OCI-M2 (cell line): ENCODE measurements at regions not wholly inside any gene's neighbourhood (a gene's known extent, or its start where the extent isn't known, plus 50 kb on each side); places are given as distances from the start of the nearest gene placed in this dataset.

Experiments
- DNase-seq: peaks from one replicate; lab custom pipeline; 2025; ENCODE audit not compliant: unreplicated experiment; lab: John Stamatoyannopoulos, UW

DNA sequence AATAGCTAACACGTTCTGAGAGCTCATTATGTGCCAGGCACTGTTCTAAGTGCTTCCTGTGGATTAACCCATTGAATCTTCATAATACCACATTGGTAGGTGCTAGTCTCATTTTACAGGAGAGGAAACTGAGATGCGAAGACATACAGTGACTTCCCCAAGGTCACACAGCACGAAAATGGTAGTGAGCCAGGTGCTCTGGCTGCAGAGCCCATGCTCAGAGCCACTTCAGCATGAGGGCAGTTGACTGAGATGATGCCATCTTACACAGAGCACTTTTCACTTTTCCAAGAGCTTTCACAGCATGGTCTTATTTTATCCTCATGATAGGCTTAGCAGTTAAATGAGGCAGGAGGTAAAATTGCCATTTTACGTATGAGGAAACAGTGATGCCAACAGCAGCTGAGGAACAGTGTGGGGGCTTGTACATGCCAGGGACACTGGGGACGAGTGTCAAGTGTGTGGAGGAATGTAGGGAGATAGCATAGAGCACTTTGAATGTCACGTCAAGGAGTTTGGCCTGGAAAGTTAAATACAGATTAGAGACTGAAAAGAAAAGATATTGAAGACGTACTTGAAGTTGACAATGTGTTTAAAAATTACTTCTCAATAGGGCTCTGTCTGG is 180.0 kb downstream of the KIF4B start:
- DNase-seq = no peak

DNA sequence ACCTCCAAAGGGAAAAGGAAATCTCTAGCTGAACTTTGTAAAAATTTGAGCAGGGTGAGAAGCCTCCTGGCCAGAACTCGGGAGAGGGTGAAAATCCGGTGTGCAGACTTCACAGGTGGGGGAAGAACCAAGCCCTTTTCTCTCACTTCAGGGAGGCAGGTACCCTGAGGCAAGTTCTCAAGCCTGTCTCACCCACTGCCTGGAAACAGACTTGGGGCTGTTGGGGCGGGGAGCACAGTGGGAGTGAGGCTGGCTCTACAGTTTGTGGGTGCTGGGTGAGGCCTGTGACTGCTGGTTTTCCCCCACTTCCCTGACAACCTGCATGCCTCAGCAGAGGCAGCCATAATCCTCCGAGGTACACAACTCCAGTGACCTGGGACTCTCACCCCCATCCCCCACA is 187.1 kb downstream of the KIF4B start:
- no peak for DNase-seq

DNA sequence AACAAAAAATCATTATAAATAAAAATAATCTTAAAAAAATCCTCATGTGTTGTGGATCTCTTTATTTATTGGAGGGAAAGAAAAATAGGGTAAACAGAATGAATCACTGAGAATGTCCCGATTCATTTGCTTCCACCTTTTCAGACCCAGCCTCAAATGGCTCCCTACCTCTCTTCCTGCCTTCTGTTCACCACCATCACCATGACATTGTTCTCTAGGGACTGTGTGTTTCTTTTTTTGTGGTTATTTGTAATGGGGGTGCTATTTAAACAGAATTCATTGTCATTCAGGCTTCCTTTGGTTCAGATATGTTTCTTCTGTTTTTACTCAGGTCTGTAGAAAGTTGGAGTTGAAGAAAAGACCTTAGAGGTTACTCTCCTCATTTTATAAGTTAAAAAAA is 198.2 kb downstream of the KIF4B start:
- no peak for DNase-seq

DNA sequence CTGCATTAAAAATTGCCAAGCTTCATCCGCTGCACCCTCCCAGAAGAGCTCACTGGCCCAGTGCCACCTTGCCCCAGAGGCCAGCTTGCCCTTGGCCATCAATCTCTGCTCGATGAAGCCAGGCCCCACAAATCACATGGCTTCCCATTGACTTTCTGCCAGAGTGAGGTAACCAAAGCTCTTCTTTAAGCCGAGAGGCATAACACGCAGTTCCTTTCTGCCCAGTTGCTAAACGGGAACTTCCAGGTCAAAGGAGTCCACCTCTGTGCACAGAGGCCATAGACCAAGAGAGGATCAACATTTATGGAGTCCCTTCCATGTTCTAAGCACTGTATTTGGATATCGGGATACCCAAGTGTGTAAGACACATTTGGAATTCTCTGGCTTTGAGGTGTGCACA is 208.8 kb downstream of the KIF4B start:
- no peak for DNase-seq

DNA sequence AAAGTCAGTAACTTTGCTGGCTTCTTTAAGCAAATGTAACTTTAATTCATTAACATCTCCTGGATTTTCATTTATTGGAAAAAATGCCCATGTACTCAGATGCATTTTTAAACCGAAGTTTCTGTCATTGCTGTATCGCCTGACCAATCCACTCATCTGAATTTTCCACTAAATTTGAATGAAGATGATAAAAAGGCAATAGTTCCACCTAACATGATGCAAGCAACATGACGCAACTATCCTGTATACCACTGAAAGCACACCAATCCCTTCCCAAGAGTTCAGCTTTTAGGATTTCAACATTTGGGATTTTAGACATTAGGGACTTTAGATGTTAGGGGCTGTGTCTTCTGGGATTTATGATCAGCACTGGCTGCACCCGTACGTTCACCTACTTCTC is 215.6 kb downstream of the KIF4B start:
- DNase-seq = no peak

DNA sequence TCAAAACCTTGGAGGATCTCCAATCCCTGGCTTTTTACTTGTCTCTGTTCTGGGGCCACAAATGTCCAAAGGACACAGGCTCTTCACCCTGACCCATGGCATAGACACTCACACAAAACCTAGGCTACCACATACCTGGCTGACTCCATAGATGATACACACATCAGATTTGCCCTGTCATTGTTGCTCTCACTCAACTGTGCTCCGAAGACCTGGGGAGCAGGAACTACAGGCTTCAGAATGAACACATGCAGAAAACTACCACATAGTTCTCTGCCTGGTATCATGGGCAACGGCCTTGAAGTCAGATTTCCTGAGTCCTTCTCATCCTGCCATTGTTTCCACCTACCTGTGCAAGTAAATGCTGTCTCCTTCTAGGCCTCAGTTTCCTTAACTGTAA is 226.2 kb downstream of the KIF4B start:
- DNase-seq = no peak

DNA sequence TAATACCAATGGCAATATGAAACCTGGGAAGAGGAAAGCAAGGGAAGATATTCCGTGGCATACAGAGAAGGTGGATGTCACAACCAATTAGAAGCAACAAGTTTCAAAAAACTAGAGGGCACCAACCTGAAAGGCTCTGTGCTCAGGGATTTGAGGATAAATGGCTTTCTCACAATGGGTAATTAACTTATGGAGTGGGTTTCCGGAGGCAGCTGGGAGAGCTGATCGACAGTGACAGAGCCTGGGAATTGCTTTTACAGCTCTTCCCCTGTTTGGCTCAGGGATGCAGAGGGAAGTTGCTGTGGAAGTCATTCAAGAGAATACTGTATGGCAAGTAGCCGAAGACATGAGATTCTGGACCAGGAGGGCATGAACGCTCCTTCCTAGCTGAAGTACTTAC is 237.0 kb downstream of the KIF4B start:
- no peak for DNase-seq

DNA sequence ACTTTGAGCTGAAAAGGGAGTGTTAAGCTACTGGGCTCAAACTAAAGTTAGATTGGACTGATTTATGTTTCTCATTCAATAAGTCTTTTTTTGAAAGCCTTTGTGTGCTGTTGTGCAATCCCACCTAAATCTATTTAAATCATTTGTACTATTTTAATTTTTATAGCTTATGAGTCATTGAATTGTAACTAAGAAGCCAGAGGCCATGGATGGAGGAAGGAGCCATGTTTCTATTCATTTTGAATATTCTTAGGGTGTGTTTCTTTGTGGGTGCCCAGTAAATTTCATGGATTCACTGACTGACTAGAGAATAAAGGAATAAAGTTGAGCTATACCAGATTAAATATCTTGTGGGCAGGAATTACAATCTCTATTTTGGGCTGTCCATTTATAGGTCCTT is 238.5 kb downstream of the KIF4B start:
- no peak for DNase-seq

DNA sequence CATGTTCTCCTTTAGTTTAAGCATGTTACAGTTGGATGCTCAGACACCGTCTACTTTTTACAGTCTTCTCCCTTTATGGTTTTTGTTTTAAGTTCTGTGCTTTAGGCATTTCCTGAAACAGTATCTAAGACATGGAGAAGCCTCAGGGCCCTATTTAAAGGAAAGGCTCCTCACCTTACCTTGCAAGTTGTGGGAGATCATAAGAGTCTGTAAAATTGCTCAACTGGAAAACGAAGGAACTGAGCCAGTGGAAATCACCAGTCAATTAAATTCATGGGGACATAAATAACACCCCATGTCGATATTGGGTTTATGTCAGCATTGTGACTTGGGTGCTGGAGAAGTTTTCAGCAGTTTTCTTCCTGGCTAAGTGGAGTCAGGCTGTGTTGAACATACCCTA is 239.2 kb downstream of the KIF4B start:
- DNase-seq = no peak

DNA sequence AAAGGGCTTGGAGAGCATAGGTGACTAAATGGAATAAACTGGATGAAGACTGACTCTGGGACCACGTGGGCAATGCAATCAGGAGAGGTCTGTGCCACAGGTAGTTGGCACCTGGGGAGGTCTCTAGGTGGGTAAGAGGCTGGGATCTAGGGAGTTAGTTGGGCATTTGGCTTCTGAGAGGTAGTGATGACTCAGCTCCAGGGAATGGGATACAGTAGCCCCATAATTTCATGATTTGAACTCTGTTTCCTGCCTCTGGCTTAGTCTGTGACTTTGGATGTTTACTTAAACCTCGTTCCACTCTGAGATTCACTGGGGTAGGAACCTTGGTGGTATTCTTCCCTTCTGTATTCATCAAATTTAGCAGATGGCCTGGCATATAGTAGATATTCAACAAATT is 240.8 kb downstream of the KIF4B start:
- no peak for DNase-seq

DNA sequence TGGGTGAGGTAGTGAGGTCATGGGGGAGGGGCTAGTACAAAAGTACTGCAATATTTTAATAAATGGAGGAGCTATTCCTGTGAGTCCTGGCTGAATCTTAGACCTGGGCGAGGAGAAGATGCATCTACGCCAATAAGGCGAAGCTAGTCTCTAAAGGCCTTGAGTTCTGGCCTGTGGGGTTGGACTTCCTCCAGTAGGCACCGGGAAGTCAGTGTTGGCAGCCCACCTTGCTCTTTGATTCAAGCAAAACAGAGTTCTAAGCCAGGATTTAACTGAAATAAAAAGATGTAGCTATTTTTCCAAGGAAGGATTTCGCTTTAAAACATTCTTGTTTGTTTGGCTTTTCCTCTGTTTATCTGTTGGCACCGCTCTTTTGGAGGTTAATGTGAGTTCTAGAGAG is 244.6 kb downstream of the KIF4B start:
- DNase-seq = no peak

DNA sequence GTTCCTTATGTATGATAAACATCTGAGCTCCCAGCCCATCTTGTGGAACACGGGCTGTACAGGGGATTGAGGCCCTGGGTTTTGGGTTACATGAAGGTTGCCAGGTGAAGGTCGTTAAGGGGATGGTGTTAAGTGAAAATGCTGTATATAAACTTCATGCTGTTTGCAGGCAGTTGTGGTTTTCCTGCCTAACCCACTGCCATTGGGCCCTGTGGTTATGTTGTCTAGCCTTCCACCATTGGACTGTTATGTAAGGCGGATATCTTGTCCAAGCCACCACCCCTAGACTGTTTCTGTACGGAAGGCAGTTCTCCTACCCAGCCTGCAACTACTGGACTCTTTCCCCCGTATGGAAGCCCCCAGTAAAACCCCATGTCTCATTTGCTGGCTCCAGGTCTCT is 246.1 kb downstream of the KIF4B start:
- no peak for DNase-seq

DNA sequence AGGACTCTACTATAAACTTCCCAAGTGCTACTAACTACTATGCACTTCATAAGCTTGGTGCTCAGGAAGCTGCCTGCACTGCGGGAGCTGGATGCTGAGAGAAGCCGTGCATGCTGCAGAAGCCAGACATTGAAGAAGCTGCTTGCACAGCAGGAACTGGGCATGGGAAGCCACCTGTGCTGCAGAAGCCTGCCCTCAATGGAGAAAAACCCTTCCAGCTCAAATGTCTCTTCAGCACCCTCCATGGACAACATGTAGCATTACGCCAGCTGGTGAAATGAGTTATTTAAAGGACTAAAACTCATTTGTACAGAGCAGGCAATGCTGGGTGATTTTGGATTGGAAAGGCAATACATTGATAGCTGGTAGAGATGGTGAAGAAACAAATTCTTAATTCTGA is 247.2 kb downstream of the KIF4B start:
- DNase-seq = no peak

DNA sequence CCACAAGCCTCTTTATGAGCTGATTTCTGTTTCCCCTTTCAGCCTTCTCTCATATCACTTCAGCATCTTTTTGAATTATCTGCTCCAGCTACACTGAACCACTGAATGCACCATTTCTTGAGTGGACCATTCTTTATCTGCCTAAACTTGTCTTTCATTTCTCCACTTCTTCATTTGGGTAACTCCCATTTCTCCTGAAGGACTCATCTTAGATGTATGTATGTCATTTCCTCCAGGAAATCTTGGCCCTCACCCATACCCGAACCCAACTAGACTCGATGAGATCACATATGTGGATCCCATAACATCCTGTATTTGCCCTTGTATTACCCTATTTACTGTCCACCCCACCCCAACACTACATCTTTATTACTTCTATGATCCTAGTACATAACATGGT is 249.8 kb downstream of the KIF4B start:
- no peak for DNase-seq

DNA sequence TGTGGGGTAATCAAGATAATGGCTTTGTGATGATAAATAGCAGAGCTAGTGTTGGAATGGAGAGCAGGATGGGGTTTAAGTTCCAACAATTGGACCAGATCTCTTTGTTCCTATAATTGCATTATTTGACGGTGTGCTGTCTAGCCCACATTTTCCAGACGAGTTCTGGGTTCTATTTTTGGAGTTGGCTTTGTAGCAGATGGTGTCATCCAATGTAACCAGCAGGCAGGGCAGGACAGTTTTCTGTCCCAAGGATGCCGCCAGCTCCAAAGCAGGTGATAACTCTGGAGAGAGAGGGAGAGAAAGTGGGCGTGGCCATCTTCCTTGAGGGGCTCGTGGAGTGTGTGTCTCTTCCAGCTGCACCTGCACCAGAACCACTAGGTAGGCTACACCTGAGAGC is 251.3 kb downstream of the KIF4B start:
- no peak for DNase-seq

DNA sequence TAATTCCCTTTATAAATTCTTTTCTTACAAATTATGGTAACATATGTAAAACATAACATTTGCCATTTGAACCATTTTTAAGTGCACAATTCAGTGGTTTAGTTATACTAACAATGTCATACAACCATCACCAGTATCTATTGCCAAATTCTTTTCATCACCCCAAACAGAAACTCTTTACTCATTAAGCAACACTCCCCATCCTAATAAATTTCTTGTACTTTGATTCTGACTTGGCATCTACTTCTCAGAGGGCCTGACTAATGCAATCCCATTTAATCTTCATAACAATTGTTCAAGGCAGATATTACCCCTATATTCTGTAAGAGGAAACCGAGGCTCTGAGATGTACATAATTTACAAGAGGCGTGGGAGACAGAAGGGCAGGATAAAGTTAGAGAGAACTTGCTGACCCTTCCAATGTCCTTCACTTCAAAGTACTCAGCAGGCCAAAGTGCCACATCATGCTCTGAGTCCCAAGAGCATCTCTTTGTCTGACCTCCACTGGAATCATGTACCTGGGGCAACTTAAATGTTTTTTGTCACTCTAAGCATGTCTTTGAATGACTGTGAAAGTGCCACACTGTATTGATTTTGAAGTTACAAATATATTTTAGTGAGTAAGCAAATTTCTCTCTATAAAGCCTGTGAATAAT is 255.3 kb downstream of the KIF4B start:
- no peak for DNase-seq

DNA sequence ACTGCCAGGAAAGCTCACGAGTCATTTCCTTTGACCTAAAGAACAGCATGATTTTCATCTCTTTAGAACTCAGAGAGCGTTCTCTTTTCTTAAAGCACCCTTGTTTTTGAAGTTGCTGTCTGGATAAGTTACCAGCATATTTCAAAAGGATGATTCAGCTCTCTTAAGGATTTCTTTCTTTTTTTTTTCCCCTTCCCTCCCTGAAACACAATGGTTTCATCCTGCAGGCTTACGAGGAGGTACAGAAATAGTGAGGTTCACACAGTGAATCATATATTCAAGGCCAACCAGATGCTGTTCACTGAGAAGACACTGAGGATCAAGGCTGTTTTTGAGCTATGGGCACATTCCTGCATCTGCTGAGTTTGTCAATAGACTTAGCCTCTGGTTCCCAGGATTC is 257.2 kb downstream of the KIF4B start:
- no peak for DNase-seq

DNA sequence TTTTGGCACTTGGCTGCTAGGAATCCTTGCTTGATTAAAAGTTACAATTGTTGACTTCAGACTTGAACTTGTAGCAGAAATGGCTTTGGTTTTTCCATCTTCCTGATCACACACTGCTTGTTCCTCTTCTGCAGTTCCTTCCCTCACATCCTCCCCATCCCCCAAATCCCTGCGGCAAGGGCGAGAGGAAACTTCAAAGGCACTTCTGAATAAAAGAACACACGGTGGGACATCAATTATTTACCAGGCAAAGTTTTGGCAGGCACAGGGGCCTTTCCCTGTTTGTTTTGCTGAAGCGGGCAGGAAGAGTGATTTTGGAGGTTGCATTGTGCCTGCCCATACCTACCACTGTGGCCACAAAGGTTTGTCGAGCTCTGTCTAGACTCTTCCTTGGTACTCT is 260.9 kb downstream of the KIF4B start:
- no peak for DNase-seq

DNA sequence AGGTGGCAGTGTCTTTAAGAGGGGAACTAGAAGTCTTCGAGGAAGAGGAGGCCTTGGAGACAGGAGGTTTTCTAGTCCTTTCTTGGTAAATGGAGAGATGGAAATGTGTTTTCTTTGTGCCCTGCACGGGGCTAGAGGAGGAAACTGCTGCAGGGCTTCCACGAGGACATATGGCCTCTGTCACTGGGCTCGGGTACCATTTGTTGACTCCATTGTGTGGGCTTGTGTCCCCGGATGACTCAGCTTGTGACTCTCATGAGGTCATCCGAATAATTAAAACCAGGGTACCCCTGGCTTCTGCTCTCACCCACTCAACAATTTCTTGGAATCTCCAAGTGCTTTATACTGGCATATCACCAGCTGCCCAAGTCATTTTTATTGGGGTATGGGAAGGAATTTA is 261.7 kb downstream of the KIF4B start:
- DNase-seq = no peak

DNA sequence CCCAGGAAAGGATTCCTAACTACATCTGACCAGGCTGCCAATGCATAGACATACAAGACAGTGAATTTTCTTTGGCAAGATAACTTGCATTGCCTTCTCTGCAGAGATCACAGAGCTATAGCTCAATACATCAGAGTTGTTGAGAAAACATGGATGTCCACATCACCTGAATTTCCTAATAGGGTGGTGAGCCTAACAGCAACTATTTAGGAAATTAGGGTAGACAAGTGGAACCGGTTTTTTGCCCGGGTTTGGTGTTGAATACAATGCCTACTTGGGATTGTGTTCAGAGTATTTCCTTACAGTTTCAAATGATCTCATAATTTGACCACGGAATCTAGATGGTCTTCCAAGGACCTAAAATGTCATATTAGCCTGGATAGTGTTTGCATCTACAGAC is 262.7 kb downstream of the KIF4B start:
- no peak for DNase-seq

DNA sequence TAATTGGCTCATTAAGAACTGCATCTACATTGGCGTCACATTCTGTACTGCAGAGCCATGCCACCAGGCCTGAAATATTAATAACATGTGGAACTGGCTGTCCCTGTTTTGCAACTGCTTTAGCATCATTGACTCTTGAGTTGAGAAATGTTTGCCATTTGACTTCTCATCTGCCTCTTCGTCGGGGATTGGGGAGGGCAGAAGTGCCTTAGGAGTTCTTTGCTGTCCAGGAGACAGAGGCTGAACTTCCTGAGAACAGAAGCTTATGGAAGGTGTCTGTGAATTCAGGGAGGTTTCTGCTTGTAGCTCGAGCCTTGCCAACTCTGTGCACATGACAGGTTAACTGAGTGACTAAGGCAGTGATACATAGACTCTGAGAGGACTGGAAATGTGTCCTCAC is 265.0 kb downstream of the KIF4B start:
- no peak for DNase-seq

DNA sequence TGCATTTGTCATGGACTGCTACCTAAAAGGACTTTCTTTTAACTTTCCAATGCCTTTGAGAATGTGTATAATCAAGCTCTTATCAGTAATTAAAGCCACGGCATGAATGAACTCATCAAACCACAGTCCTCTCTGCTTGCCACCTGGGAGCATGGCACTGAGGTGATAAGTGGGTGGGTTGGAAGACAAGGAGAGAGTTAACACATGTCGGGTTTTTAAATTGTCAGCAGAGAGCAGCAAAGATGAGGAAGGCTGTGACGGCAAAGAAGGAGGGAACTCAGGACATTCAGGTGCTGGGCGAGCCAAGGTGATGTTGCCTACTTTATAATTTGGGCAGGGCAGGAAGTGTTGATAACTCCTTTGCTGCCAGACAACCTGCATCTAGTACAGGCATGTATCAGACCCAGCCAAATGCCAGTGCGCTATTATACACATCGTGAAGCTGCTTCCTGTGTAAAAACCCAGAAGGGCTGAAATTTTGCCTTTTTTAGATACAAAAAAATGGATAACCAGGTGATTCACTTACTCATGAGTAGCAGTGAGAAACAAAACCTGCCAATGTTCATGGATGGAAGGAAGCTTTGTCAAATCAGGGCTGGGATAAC is 269.1 kb downstream of the KIF4B start:
- DNase-seq = no peak

DNA sequence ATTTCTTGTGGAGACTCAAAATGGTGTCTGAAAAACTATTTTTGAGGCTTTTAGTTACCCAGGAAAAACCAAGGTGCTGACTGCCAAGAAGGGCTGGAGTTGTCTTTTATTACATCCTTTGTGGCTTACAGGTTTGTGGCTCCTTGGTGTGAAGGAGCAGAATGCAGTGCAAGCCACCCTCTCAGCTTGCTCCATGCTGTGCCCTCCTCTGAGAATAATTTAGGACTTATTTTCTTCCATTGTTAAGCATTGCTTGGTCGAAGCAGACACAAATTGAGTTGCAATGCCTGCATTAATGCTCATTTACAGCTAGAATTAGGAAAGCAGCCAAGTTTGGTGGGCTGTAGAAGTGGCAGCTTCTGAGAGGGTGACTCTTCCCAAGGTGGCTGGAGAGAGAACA is 272.2 kb downstream of the KIF4B start:
- no peak for DNase-seq
